CD4-positive, alpha-beta T cell (primary cell): ENCODE measurements at regions not wholly inside any gene's neighbourhood (a gene's known extent, or its start where the extent isn't known, plus 50 kb on each side); places are given as distances from the start of the nearest gene placed in this dataset.

Source experiments
- ATAC-seq: fragments of 200-7000 bp; cut with Tn5 transposase; one replicate; pipeline ENCODE4 v1.10.0; 2022; ENCODE audit warnings: mild to moderate bottlenecking; ENCODE audit not compliant: poor library complexity
- CTCF ChIA-PET: fragments of 350-600 bp; sonication (Branson Sonifier 250); formaldehyde crosslinking; loops from one replicate; lab custom pipeline; 2021; ENCODE audit warnings: antibody characterized with exemption, inconsistent platforms; lab: Charles Lee
- POLR2A ChIA-PET: fragments of 350-600 bp; sonication (Branson Sonifier 250); formaldehyde crosslinking; loops from one replicate; lab custom pipeline; 2021; ENCODE audit warnings: antibody characterized with exemption, inconsistent platforms; lab: Charles Lee
- DNase-seq, 14 experiments: peaks; one replicate each; pipeline ENCODE4 v3.0.0-alpha.2; 2013 to 2020; ENCODE audit warnings: mixed read lengths in 2 of 14
- H3K27ac ChIP-seq, 2 donors: one replicate each; pipeline versions ENCODE4 v1.5.1 to v1.7.0; 2013; ENCODE audit warnings: low read length in 2 of 2, low read depth in 1 of 2, mild to moderate bottlenecking in 1 of 2
- H3K27me3 ChIP-seq, 2 experiments: 1 replicate in 1 of 2; 2 replicates in 1 of 2; pipeline versions ENCODE4 v1.6.1 to v1.7.0; 2013; ENCODE audit warnings: low read length in 2 of 2, control low read depth in 1 of 2, mild to moderate bottlenecking in 1 of 2, moderate library complexity in 1 of 2; ENCODE audit not compliant: insufficient read depth in 2 of 2, control insufficient read depth in 1 of 2
- H3K36me3 ChIP-seq: one replicate; pipeline ENCODE4 v1.6.1; 2013; ENCODE audit warnings: low read length, control low read depth; ENCODE audit not compliant: insufficient read depth
- H3K4me1 ChIP-seq: one replicate; pipeline ENCODE4 v1.6.1; 2013; ENCODE audit warnings: low read length, control low read depth; ENCODE audit not compliant: insufficient read depth
- H3K4me3 ChIP-seq: one replicate; pipeline ENCODE4 v1.5.1; 2013; ENCODE audit warnings: mild to moderate bottlenecking, low read length, moderate library complexity
- H3K9me3 ChIP-seq, 2 experiments: 1 replicate in 1 of 2; 2 replicates in 1 of 2; pipeline versions ENCODE4 v1.6.1 to v1.7.0; 2013; ENCODE audit warnings: low read length in 2 of 2, mild to moderate bottlenecking in 2 of 2, control low read depth in 1 of 2, moderate library complexity in 1 of 2; ENCODE audit not compliant: control insufficient read depth in 1 of 2, insufficient read depth in 1 of 2
- H3K27ac Mint-ChIP-seq: one replicate; pipeline ENCODE4 v1.8.0; 2020; ENCODE audit warnings: mixed read lengths
- H3K27me3 Mint-ChIP-seq: one replicate; pipeline ENCODE4 v1.8.0; 2021; ENCODE audit warnings: mixed read lengths
- H3K36me3 Mint-ChIP-seq: one replicate; pipeline ENCODE4 v1.8.0; 2021; ENCODE audit warnings: low read depth, mixed read lengths
- H3K4me1 Mint-ChIP-seq: one replicate; pipeline ENCODE4 v1.8.0; 2021; ENCODE audit warnings: low read depth, mixed read lengths
- H3K4me3 Mint-ChIP-seq: one replicate; pipeline ENCODE4 v1.8.0; 2020; ENCODE audit warnings: mild to moderate bottlenecking, mixed read lengths
- H3K9me3 Mint-ChIP-seq: one replicate; pipeline ENCODE4 v1.8.0; 2020; ENCODE audit warnings: mixed read lengths
- intact Hi-C, 2 experiments: fragments of 100-400 bp; cut with DNase I in 1 of 2; cut with micrococcal nuclease in 1 of 2; formaldehyde crosslinking; loops; one replicate each; pipeline versions ENCODE4 v1.15.1 to v1.9.0; 2023 to 2025; cut with DNase I, micrococcal nuclease
- TF ChIP-seq, protein P1 (sequence below): fragments of 200-600 bp; IDR thresholded peaks from one replicate; pipeline ENCODE4 v1.8.0; 2022; ENCODE audit warnings: antibody characterized with exemption, mild to moderate bottlenecking

DNA sequence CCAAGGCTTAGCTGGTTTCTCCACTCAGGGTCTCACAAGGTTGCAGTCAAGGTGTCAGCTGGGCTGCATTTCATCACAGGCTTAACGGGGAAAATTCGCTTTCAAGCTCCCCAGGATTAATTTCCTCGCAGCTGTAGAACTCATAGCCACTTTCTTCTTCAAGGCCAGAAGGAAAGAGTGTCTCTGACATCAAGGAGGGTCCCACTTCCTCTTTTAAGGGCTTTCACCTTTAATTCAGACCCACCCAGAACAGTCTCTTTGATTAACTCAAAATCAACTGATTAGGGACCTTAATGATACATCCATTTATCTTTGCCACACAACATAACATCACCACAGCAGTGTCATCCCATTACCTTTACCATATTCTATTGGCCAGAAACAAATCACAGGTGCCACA lies 183.3 kb upstream of the ARID1B start:
- H3K27ac ChIP-seq: no peak overlapping the region
- ATAC-seq: no peak
- H3K4me1 ChIP-seq: no peaks in the 10 kb centered on the region
- TF ChIP-seq, protein P1, sequence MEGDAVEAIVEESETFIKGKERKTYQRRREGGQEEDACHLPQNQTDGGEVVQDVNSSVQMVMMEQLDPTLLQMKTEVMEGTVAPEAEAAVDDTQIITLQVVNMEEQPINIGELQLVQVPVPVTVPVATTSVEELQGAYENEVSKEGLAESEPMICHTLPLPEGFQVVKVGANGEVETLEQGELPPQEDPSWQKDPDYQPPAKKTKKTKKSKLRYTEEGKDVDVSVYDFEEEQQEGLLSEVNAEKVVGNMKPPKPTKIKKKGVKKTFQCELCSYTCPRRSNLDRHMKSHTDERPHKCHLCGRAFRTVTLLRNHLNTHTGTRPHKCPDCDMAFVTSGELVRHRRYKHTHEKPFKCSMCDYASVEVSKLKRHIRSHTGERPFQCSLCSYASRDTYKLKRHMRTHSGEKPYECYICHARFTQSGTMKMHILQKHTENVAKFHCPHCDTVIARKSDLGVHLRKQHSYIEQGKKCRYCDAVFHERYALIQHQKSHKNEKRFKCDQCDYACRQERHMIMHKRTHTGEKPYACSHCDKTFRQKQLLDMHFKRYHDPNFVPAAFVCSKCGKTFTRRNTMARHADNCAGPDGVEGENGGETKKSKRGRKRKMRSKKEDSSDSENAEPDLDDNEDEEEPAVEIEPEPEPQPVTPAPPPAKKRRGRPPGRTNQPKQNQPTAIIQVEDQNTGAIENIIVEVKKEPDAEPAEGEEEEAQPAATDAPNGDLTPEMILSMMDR: no peak
- peaks cover 0 to 3% of the 10 kb centered on the region in 2 experiments for H3K27me3 ChIP-seq
- POLR2A ChIA-PET: no interaction called here
- intact Hi-C loops: no loop called here
- H3K9me3 ChIP-seq: no peaks in the 10 kb centered on the region
- H3K4me3 Mint-ChIP-seq: no peak overlapping the region
- H3K36me3 Mint-ChIP-seq: no peaks in the 10 kb centered on the region
- H3K27ac Mint-ChIP-seq: no peak overlapping the region
- H3K4me1 Mint-ChIP-seq: no peaks in the 10 kb centered on the region
- H3K4me3 ChIP-seq: no peak overlapping the region
- H3K36me3 ChIP-seq: no peaks in the 10 kb centered on the region
- no peaks in the 10 kb centered on the region for H3K27me3 Mint-ChIP-seq
- DNase-seq: no peak
- H3K9me3 Mint-ChIP-seq: no peaks in the 10 kb centered on the region
- CTCF ChIA-PET: no interaction called here

DNA sequence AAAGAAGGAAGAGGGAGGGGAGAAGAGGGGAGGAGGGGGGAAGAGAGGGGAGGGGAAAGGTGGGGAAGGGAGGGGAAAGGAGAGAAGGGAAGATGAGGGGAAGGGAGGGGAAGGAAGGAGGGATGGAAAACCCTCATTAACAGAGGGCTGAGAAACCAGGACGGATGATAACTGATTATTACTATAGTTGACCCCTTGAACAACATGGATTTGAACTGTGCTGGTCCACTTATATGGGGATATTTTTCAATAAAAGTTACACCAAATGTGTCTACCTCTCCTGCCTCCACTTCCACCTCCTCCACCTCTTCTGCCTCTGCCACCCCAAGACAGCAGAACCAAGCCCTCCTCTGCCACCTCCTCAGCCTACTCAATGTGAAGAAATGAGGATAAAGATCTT lies 184.1 kb upstream of the ARID1B start:
- POLR2A ChIA-PET: no interaction called here

DNA sequence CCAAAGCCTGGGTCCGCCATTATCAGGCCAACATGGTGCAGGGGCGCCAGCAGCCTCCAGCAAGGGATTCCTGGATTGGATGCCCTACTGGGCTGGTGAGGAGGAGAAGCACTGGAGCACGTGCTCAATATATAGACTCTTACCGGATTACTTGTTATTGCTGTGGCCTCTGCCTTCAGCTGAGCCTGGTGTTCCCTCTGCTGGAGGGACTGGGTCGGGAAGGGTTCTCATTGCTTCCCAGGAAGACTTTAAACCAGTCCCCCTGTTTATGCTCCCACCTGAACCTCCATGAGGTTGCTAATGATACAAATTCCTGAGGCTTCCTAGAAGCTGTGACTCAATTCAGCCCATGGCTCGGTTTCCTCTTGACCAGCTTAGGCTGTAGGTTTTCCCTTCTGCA lies 186.7 kb upstream of the ARID1B start:
- no peak overlapping the region for H3K27ac ChIP-seq
- Mint-ChIP-seq H3K4me1 (no peaks in the 10 kb centered on the region), H3K36me3 (no peaks in the 10 kb centered on the region), H3K27me3 (no peaks in the 10 kb centered on the region), H3K4me3 (no peak overlapping the region), H3K27ac (no peak overlapping the region), H3K9me3 (no peaks in the 10 kb centered on the region)
- H3K4me3 ChIP-seq: no peak overlapping the region
- intact Hi-C loops: no loop called here
- POLR2A ChIA-PET: interaction anchor here (0.5 kb wide), 1 partner anchor 551 kb away, joined by 3 read pairs; no protein-coding TSS in a partner anchor
- CTCF ChIA-PET: no interaction called here
- peaks cover 0 to 3% of the 10 kb centered on the region in 2 experiments for H3K27me3 ChIP-seq
- TF ChIP-seq, protein P1: no peak
- no peaks in the 10 kb centered on the region for H3K4me1 ChIP-seq
- no peaks in the 10 kb centered on the region for H3K36me3 ChIP-seq
- H3K9me3 ChIP-seq: no peaks in the 10 kb centered on the region
- no peak for ATAC-seq
- no peak for DNase-seq

More for the DNA sequence above, 184.1 kb upstream of the ARID1B start:
- CTCF ChIA-PET: no interaction called here
- H3K9me3 Mint-ChIP-seq: no peaks in the 10 kb centered on the region
- no peak overlapping the region for H3K4me3 Mint-ChIP-seq
- intact Hi-C loops: no loop called here
- Histone ChIP-seq H3K4me3 (no peak overlapping the region), H3K27ac (no peak overlapping the region), H3K9me3 (no peaks in the 10 kb centered on the region), H3K4me1 (no peaks in the 10 kb centered on the region), H3K27me3 (peaks cover 0 to 3% of the 10 kb centered on the region in 2 experiments), H3K36me3 (no peaks in the 10 kb centered on the region)
- no peaks in the 10 kb centered on the region for H3K4me1 Mint-ChIP-seq
- H3K36me3 Mint-ChIP-seq: no peaks in the 10 kb centered on the region
- no peak for DNase-seq
- H3K27ac Mint-ChIP-seq: no peak overlapping the region
- no peak for ATAC-seq
- H3K27me3 Mint-ChIP-seq: no peaks in the 10 kb centered on the region
- TF ChIP-seq, protein P1: no peak
